Ishikawa (cell line): ENCODE measurements at regions not wholly inside any gene's neighbourhood (a gene's known extent, or its start where the extent isn't known, plus 50 kb on each side); places are given as distances from the start of the nearest gene placed in this dataset.

Source experiments
- CREB1 ChIP-seq: IDR thresholded peaks from 2 replicates; pipeline ENCODE4 v1.6.1; 2012; ENCODE audit warnings: low read depth
- EGR1 ChIP-seq: IDR thresholded peaks from 2 replicates; pipeline ENCODE4 v1.6.1; 2012
- EP300 ChIP-seq: IDR thresholded peaks from 2 replicates; pipeline ENCODE4 v1.6.1; 2012; ENCODE audit warnings: borderline replicate concordance
- TEAD4 ChIP-seq: IDR thresholded peaks from 2 replicates; pipeline ENCODE4 v1.6.1; 2012
- TF ChIP-seq, protein P1 (sequence below): IDR thresholded peaks from 2 replicates; pipeline ENCODE4 v1.6.1; 2012

DNA sequence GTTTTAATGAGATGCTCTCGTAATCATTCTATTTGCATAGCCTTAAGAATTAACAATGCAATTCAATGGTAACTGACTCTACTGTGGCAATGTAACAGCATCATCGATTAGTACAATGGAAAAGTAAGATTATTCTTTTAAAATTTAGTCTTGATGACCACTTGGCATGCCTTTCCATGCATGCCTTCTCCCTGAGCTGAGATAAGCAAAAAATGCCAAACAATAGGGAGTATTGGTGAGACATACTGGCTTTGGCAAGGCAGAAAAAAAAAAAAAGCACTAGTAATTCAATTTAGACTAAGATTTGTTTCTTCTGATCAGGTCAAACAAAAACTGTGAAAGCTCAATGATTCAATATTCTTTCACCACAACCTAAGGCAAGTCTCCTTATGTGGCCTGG is 110.8 kb upstream of the TRIB2 start:
- TF ChIP-seq, protein P1, sequence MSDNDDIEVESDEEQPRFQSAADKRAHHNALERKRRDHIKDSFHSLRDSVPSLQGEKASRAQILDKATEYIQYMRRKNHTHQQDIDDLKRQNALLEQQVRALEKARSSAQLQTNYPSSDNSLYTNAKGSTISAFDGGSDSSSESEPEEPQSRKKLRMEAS, result no peak
- TF ChIP-seq EP300 (no peak), TEAD4 (no peak), CREB1 (no peak), EGR1 (no peak)
